NB4 (cell line): ENCODE measurements at regions not wholly inside any gene's neighbourhood (a gene's known extent, or its start where the extent isn't known, plus 50 kb on each side); places are given as distances from the start of the nearest gene placed in this dataset.

Source experiments
- CTCF ChIP-seq: IDR thresholded peaks from one replicate; pipeline ENCODE4 v1.5.1; 2012; ENCODE audit warnings: low read depth, low read length
- MYC ChIP-seq: IDR thresholded peaks from 2 replicates; pipeline ENCODE4 v1.6.1; 2011; ENCODE audit warnings: low read depth, low read length
- POLR2A ChIP-seq: IDR thresholded peaks from 2 replicates; pipeline ENCODE4 v1.6.1; 2011; ENCODE audit warnings: mild to moderate bottlenecking; ENCODE audit not compliant: insufficient read length; ENCODE audit errors: extremely low read depth

DNA sequence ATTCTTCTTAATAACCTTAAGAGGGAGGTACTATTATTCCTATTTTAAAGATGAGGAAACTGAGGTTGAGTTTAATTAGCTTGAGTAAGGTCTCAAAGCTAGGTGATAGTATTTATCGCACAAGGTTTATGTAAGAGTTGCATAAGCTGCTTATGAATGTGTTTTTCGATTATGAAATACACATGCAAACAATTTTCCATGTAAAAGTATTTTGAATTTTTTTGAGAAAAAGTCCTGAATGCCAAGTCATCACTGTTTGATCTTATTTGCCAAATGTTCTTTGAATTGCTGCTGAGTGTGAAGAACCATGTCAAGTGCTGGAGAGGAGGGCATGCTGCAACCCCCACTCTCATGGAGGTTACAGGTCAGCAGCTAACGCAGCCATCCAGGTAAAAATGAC lies 174.4 kb downstream of the CARTPT start:
- no peak for TF ChIP-seq POLR2A
- no peak for TF ChIP-seq CTCF
- TF ChIP-seq MYC = no peak
